ENCODE measurements at regions not wholly inside any gene's neighbourhood (a gene's known extent, or its start where the extent isn't known, plus 50 kb on each side); places are given as distances from the start of the nearest gene placed in this dataset.
"Not testable (repeated sequence)": the region's sequence is repeated elsewhere in the genome, so short reads cannot be mapped to it uniquely, and the experiment has no call there.

DNA sequence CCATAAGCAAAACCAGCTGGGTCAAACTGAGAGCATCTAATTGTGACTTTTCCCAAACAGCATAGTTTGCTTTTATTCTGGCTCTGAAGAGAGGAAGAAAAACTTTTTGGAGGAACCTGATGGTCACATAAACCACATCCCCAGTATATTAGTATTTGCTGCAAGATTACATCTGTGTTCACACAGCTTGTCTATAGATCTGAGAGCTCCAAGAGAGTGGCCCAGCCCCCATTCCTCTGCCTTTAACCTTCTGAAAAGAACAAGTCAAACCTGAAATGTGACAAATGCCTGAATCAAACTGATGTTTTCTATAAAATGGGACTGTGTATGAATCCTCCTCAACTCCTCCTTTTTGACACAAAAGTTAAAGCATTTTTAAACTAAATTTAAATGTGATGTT is 435.2 kb downstream of the ZNF479 start:
- not testable (repeated sequence) for DNase-seq (ENCODE audit: low read depth in 1 of 2, low spot score in 1 of 2)

DNA sequence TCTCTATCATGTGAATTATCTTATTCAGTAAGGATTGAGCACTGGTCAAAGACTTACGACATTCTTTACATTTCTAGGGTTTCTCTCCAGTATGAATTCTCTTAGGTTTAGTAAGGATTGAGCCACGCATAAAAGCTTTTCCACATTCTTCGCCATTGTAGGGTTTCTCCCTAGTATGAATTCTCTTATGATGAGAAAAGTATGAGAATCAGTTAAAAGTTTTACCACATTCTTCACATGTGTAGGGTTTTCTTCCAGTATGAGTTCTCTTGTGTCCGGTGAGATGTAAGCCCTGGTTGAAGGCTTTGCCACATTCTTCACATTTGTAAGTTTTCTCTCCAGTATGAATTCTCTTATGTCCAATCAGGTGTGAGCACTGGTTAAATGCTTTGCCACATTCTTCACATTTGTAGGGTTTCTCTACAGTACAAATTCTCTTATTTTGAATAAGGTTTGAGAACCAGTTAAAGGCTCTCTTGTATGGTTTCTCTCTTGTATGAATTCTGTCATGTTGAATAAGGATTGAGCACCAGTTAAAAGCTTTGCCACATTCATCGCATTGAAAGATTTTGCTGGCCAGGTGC is 445.9 kb downstream of the ZNF479 start:
- DNase-seq (ENCODE audit: low read depth in 1 of 2, low spot score in 1 of 2): no peak

DNA sequence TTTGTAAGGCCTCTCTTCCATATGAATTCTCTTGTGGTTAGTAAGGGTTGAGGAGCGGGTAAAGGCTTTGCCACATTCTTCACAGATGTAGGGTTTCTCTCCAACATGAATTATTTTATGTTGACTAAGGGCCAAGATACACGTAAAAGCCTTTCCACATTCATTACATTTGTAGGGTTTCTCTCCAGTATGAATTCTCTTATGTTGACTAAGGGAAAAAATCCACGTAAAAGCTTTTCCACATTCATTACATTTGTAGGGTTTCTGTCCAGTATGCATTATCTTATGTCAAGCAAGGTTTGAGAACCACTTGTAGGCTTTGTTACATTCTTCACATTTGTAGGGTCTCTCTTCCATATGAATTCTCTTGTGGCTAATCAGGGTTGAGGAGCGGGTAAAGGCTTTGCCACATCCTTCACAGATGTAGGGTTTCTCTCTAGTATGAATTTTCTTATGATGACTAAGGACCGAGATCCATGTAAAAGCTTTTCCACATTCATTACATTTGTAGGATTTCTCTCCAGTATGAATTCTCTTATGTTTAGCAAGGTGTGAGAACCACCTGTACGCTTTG is 493.0 kb downstream of the ZNF479 start:
- no peak for DNase-seq (ENCODE audit: low read depth in 1 of 2, low spot score in 1 of 2)

DNA sequence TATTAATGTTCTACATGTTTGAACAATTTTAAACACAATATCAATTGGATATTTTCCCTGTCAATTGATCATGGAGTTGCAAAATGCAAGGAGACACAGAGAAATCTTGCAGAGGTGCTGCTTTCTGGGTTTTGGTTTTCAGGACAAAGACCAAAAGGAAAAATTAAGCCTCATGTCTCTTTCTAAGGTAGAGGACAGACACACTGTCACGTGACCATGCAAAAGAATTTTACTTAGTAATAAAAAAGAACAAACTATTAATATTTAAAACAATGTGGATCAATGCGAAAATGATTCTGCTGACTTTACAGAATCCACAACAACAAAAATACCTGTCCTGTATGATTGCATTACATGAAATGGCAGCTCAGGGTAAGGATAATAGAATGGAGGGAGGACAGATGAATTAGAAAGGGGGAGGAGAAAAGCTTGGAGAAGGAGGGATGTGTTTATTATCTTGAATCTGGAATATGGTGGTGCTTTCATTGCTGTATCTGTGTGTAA is 493.7 kb upstream of the NUPR2 start:
- no peak for DNase-seq (ENCODE audit: low read depth in 1 of 2, low spot score in 1 of 2)

DNA sequence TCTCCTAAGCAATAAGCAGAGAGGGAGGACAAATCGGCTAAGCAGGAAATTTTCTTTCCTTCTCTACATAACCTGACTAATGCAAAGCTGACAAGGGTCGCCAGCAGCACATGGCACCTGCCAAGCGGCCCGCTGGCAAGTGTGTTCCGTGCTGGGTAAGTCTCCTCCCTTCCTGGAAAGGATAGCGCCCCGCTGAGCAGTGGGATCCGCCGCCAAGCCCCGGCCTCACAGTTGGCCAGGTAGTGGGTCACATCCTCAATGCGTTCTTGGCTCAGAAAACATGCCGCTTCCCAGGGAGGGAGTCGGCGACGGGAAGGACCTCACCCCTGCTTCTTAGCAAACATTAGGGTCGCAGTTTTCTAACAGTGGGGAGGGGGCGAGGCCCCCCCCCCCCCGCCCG is 488.9 kb upstream of the NUPR2 start:
- DNase-seq (ENCODE audit: low read depth in 1 of 2, low spot score in 1 of 2): no peak

DNA sequence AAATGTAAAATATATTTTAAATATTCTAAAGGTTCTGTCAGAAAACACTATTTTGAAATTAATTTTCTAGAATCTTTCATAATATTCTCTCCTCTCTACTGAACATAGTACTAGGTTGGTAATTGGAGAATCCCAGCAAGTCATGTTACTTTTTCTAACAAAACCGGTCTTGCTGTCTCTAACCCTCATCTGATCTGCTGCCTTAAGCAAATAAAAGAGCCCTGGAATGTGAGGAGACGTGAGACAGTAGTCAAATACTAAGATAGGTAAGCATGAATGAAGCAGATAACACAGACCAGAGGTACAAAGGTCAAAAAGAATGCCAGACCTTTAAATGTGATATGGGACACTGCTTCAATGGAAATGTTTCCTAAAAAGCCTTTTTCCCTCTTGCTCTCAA is 462.4 kb upstream of the NUPR2 start:
- no peak for DNase-seq (ENCODE audit: low read depth in 1 of 2, low spot score in 1 of 2)

DNA sequence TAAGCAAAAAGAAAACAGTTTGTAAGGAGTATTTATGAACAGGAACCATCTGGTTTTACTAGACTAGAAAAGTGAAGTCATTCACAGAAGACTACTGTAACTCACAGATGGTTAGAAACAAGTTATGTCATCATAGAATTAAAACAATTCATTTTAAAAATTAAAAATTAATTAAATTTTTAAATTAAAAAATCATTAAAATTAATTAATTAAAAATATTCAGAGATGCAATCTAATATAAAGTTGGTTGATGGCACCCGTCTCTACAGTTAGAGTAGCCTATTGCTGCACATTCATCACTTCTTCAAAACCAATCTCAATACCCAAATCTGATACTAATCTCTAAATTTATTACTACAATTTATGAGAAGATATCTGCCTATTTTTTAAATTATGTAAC is 454.8 kb upstream of the NUPR2 start:
- no peak for DNase-seq (ENCODE audit: low read depth in 1 of 2, low spot score in 1 of 2)

DNA sequence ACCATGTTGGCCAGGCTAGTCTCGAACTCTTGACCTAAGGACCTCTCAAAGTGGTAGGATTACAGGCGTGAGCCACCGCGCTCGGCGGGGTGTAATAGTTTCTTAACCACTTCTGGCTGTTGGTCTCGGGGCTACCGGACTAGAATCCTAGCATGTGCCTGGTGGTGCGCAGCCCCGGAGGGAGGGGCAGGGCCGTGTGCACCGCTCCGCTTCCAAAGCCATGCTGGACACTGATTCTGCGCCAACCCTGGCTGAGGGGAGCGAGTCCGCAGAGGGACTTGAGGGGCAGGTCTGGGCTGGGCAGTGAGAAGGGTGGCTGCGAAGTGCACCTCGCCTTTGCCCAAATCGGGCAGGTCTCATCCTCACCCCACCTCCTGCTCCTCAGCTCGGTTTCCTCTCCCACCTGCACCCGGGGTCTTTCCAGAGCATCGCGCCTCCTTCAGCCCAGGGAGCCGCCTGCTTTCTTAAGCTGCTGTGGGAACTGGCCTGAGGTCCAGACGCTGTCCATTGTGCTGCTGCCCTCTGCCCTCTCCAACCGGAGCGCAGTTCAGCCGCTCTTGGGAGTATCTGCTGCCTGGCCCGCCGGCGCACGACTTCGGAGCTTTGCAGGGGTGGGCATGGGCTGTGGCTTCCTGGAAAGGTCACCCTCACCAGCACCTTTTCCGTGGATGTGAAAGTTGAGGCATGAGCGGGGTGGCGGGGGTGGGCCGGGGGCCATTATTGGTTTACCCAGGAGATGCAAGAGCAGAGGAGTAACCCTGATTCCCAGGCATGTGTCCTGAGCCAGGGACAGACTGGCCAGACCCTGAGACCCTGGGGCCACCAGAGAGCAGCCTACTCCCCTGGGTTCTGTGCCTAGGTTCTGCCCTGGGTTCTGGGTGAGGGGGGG is 422.6 kb upstream of the NUPR2 start:
- DNase-seq (ENCODE audit: low read depth in 1 of 2, low spot score in 1 of 2): no peak

DNA sequence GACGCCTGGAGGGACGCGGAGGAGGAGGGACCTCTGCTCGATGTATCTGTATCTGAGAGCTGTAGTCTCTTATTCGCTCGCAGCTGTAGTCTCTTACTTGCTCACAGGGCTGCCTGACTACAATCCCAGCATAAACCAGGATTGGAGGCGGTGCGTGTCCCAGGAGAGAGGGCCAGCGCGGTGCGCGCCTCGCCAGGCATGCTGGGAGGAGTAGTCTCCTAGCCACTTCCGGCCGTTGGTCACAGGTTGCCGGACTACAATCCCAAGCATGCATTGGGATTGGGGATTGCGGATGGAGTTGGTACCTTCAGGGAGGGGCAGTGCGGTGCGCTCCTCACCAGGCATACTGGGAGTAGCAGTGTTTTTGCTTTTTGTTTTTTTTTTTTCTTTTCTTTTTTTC is 421.7 kb upstream of the NUPR2 start:
- no peak for DNase-seq (ENCODE audit: low read depth in 1 of 2, low spot score in 1 of 2)

DNA sequence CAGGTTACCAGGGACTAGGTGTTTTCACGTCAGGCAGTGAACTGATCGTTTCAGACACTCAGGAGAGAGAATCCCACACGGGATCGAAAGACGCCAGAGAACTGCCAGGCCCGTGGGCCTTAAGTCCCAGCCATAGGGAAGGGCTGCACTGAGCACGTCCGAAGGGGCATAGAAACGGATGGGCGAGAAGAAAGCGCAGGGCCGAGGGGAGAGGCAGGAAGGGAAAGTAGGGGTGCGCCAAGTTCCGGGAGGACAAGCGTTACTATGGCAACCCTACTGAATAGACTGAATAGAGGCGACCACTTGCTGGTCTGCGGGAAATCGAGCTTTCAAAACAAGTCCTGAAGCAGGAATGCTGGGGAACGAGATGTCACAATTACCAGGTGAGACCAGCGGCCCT is 421.3 kb upstream of the NUPR2 start:
- no peak for DNase-seq (ENCODE audit: low read depth in 1 of 2, low spot score in 1 of 2)

DNA sequence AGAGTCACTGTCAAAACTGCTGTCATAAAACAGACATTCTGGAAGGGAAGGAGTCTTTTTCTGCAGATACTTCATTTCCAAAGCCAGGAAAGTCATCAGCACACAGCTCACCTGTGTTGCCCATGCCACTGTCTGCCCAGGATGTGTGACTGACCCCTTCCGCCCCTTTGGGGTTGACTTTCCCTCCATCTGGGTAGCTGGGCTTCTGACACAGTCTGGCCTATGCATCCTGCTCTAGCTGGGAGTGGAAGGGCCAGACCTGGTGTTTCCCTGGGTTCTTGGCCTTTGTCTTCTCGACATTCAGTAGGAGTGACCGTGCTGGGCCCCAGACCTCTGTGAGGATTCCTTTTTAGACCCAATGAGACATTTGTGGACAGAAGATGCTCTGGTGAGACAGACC is 378.9 kb upstream of the NUPR2 start:
- no peak for DNase-seq (ENCODE audit: low read depth in 1 of 2, low spot score in 1 of 2)

DNA sequence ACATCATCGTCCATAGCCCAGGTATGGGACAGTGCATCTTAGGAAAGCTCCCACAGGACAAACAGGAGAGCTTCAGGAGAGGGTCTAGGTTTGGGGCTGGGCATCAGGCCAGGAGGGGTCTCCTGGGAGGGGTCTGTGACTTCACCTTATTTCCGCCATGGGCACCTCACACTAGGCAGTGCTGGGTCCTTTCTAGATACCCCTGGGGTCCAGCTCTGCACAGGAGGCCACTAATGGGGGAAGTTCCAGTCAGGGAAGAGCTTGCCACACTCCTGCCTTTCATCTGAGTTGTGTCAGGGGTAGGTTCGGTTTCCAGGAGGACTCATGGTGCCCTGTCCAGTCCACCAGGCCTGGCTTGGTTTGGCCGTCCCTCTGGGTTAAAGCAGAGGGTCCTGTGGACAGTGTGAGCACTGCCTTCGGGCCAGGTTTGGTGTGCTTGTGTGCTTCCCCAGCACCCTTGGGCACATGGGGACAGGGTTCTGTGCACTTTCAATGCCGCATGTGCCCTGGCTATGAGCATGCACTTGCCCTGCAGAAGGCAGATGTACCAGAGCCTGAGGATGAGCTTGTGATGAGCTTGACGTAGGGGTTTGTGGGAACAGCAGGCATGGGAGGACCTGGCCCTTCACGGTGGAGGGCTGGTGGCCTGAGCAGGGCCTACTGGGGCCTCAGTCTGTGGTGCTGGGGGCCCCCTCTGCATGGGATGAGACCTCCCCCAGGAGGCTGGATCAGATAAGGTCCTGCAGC is 377.7 kb upstream of the NUPR2 start:
- no peak for DNase-seq (ENCODE audit: low read depth in 1 of 2, low spot score in 1 of 2)

DNA sequence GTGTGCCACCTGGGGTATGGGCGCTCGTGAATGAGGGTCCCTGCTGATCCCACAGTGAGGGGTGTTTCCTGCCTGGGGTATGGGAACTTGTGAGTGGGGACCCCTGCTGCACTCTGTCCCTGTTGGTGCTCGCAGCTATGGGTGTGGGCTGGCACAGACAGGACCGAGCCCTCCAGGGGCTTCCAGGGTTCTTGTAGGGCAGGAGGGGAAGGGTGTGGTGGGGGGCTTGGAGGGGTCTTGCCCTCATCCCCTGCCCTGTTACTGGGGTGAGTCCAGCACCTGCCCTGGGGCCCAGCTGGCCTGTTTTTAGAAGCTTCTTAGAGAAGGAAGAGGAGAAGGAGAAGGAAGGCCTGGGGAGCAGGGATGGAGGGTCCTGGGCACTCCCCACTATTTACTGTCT is 377.0 kb upstream of the NUPR2 start:
- DNase-seq (ENCODE audit: low read depth in 1 of 2, low spot score in 1 of 2): no peak

DNA sequence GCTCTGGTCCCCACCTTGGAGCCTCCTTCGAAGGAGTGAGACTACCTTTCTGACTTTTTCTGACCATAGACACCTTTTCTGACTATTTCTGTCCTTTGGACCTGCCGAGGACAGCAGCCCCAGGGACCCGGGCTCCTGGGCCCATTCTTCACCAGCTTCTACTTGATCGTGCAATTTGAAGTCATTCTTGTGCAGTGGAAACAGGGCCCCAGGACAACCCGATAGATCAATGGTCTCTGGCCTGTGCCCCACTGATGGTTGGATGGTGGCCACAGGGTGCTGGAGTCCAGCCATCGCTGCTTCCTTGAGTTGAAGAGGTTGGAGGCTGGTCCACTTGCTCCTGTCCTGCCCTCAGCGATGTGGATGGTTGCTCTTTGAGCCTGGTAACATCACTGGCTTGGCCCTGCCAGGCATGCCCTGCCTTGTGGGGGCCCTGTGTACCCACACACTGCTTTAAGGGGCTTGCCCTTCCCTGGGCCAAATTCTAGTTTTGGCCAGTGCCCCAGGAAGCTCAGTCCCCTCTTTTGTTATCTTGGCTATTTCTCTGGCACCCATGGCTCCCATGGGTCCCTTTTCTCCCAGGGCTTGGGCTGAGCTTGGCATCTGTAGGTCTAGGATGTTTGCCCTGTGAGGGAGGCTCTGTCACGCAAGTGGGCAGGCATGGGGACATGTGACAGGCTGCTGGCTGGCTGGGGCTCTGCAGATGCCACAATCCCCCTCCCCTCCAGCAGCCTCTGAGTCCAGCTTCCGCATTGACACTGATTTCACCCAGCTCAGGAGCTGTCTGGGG is 375.6 kb upstream of the NUPR2 start:
- DNase-seq (ENCODE audit: low read depth in 1 of 2, low spot score in 1 of 2): no peak

DNA sequence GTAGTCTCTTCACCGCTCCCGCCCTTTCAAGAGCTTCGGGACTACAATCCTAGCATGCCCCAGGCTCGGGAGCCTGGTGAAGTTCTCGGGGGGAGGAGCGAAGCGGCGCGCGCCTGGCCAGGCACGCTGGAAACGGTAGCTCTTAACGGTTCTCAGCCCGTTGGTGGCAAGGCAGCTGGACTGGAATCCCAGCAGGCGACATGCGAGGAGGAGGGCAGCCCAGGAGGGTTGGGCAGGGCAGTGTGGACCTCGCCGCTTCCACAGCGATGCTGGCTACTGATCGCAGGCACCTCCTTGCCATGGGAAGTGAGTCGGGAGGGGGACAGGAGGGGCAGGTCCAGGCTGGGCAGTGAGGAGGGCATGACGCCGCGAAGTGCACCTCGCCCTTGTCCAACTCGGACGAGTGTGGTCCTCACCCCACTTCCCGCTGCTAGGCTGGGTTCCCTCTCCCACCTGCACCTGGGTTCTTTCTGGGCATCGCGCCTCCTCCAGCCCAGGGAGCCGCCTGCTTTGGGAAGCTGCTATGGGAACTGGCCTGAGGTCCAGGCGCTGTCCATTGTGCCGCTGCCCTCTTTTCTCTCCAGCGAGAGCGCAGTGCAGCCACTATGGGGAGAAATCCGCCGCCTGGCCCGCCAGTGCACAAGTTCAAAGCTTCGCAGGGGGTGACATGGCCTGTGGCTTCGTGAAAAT is 367.8 kb upstream of the NUPR2 start:
- no peak for DNase-seq (ENCODE audit: low read depth in 1 of 2, low spot score in 1 of 2)

DNA sequence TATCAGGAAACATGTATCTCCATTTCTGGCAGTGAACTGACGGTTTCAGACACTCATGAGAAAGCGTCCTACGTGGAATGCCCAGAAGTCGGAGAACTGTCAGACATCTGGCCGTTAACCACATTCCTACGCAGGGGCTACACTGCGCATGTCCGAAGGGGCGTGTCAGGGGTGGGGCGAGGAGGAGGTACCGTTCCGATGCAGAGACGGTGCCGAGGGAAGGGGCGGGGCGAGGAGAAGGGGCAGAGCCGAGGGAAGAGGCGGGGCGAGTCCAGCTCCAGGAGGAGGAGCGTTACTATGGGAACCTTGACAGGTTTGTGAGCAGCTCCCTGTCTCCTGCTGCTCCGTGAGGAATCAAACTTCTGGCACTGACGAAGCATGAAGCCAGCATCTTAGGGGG is 366.9 kb upstream of the NUPR2 start:
- no peak for DNase-seq (ENCODE audit: low read depth in 1 of 2, low spot score in 1 of 2)

DNA sequence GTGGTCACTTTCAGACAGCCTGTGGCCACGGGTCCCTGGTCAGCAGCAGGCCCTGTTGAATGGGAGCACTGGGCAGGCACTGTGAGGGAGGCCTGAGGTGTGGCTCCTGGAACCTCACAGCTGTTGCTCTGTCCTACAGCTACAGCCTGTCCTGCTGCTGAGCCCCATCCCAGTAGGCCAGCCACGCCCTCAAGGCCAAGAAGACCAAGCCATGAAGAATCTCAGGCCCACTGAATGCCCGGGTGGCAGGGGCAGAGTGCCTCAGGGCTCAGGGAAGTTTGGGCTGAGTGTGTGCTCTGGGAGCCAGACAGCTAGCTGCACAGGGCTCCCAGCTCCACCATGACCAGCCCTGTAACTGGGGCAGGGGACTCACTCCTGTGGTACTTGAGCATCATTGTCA is 363.5 kb upstream of the NUPR2 start:
- no peak for DNase-seq (ENCODE audit: low read depth in 1 of 2, low spot score in 1 of 2)

DNA sequence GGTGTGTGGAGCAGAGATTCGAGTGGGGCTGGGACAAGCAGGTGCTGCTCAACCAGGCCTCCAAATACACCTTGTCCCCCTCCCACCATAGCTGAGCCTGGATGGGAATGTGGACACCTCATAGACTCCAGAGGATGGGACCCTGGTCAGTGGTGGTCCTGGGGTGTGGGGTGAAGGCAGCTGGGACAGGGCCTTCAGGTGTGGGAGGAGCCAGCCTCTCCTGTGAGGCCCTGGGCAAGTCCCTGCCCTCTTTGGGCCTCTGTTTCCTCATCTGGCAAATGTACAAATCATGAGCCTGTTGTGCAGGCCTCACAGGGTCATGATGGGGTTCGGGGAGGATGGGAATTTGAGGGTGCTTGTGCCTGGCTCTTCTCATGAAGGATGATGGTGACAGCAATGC is 362.9 kb upstream of the NUPR2 start:
- no peak for DNase-seq (ENCODE audit: low read depth in 1 of 2, low spot score in 1 of 2)

DNA sequence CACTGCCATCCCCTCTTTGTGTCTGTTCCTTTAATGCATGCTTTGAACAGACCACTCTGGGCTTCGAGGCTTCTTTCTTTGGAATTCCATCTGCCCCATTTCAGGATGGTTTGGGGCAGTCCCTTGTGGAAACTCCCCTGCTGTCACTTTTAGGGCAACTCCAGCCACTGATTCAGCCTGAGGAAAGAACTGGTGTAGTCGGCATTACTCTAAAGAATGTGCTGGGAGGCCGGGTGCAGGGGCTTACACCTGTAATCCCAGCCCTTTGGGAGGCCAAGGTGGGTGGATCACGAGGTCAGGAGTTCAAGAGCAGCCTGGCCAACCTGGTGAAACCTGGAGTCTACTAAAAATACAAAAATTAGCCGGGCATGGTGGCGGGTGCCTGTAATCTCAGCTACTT is 358.1 kb upstream of the NUPR2 start:
- no peak for DNase-seq (ENCODE audit: low read depth in 1 of 2, low spot score in 1 of 2)

DNA sequence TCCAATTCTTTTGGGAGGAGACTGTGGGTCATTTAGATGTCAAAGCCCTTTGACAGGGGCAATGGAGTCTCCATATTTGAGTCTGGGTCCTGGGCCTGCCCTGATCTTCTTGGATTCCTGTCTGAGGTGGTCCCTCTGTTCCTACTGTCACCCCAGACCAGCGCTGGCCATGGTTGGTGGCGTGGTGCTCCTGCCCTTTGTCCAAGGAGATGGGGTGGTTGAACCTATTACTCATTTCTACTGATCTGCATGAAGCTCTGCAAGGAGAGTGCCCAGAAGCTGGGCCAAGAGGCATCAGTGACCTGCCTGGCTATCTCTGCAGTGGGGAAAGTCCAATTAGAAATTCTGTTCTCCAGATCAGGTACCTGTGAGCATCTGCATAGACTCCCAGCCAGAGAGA is 355.6 kb upstream of the NUPR2 start:
- no peak for DNase-seq (ENCODE audit: low read depth in 1 of 2, low spot score in 1 of 2)

All from activated T-helper 1 cell treated with anti-CD3 and anti-CD28 coated beads, Interleukin-2, amount 50 U/mL, for 16 hours (primary cell).